Testis (tissue), 2 donors: ENCODE measurements at regions not wholly inside any gene's neighbourhood (a gene's known extent, or its start where the extent isn't known, plus 50 kb on each side); places are given as distances from the start of the nearest gene placed in this dataset.
A peak's percentile ranks its signal among the peaks of the same experiment; 100 is the strongest.

Experiments used
- DNase-seq: peaks from one replicate; pipeline ENCODE4 v3.0.0-alpha.2; 2019
- H3K27ac ChIP-seq, 2 donors: fragments of 200-600 bp; sonication (generic); one replicate each; pipeline ENCODE4 v1.5.1; 2019
- H3K27me3 ChIP-seq: fragments of 200-600 bp; sonication (generic); one replicate; pipeline ENCODE4 v1.5.1; 2019
- H3K36me3 ChIP-seq: fragments of 200-600 bp; sonication (generic); one replicate; pipeline ENCODE4 v1.5.1; 2017; ENCODE audit warnings: low read depth; ENCODE audit errors: missing control alignments
- H3K4me1 ChIP-seq: fragments of 200-600 bp; sonication (generic); one replicate; pipeline ENCODE4 v1.5.1; 2019
- H3K4me3 ChIP-seq, 2 donors: fragments of 200-600 bp; sonication (generic); one replicate each; pipeline ENCODE4 v1.5.1; 2017 to 2019
- H3K9me3 ChIP-seq: fragments of 200-600 bp; sonication (generic); one replicate; pipeline ENCODE4 v1.5.1; 2017
- CTCF ChIP-seq, 3 experiments: fragments of 450-650 bp in 2 of 3; fragments of 200-600 bp in 1 of 3; sonication (generic) in 1 of 3; IDR thresholded peaks; one replicate each; pipeline ENCODE4 v1.5.1; 2016 to 2019; ENCODE audit warnings: antibody characterized with exemption in 3 of 3, mild to moderate bottlenecking in 2 of 3, moderate library complexity in 1 of 3
- POLR2A ChIP-seq: fragments of 450-650 bp; IDR thresholded peaks from one replicate; pipeline ENCODE4 v1.6.1; 2017; ENCODE audit warnings: antibody characterized with exemption, mild to moderate bottlenecking, moderate library complexity
- WGBS, 2 donors: methylation state at CpG; one replicate each; pipeline ENCODE4 v1.1.5; 2018; 5-methylcytosine and 5-hydroxymethylcytosine counted together
- intact Hi-C: fragments of 100-400 bp; cut with DNase I; formaldehyde crosslinking; loops from one replicate; pipeline ENCODE4 v1.15.1; 2023; ENCODE audit warnings: low total_unique reads

DNA sequence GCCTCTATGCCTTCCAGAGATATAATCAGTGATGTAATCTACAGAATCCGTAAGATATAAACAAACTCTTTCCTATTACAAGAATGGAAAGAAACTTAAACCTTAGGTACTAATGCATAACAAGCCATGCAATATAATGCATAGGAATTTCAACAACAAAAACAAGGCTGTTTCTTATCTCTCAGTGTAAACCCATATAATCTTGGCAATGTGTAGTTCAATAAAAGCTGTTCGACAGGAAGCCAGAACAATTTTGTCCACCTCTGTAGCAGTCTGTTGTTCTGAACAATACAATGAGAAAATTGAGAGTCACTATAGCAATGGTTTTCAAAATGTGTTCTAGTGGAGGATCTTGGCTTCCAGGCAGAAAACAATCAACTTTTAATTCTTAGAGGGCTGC lies 111.5 kb upstream of the FREM2 start:
- intact Hi-C loops: no loop called here
- H3K36me3 ChIP-seq: no peaks in the 10 kb centered on the region
- no peak overlapping the region for H3K4me3 ChIP-seq
- DNase-seq: no peak
- H3K27ac ChIP-seq: no peak overlapping the region
- TF ChIP-seq CTCF (IDR thresholded peaks at IDR 0.05) (no peak), POLR2A (no peak)
- no peaks in the 10 kb centered on the region for H3K27me3 ChIP-seq
- 63 to 64% methylated on average over 2 of the region's 2 CpGs for WGBS, 2 donors
- H3K4me1 ChIP-seq: no peaks in the 10 kb centered on the region
- no peaks in the 10 kb centered on the region for H3K9me3 ChIP-seq

DNA sequence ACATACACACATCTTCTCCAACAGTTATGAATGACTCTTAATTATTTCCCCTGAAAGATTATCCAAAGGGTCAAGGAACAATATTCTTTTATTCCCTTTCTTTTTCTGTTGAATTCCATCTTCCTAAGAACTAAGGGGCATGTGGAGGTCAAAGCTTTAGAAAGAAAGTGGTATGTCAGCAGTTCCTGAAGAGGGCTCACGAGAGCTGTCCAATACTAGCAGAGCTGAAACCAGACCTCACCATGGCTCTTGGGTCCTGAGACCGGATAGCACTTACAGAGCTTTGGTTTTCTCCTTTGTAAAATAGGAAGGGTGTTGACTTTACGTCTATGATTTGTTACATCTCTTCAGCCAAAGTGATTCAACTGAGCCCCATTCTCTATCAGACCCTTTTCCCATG lies 109.8 kb upstream of the FREM2 start:
- 69 to 70% methylated on average over 3 of the region's 3 CpGs for whole genome bisulfite sequencing, 2 donors
- no peak overlapping the region for H3K27ac ChIP-seq
- H3K27me3 ChIP-seq: no peaks in the 10 kb centered on the region
- intact Hi-C loops: no loop called here
- H3K36me3 ChIP-seq: no peaks in the 10 kb centered on the region
- TF ChIP-seq POLR2A (no peak), CTCF (IDR thresholded peaks at IDR 0.05) (no peak)
- H3K4me1 ChIP-seq: no peaks in the 10 kb centered on the region
- no peaks in the 10 kb centered on the region for H3K9me3 ChIP-seq
- no peak overlapping the region for H3K4me3 ChIP-seq
- DNase-seq: no peak

- H3K9me3 ChIP-seq: no peaks in the 10 kb centered on the region
- intact Hi-C loops: no loop called here
- WGBS, 2 donors: 37 to 40% methylated on average over 2 of the region's 2 CpGs
- TF ChIP-seq POLR2A (no peak), CTCF (IDR thresholded peaks at IDR 0.05) (peak in 1 of 3 experiments; percentile 31)
- H3K27me3 ChIP-seq: no peaks in the 10 kb centered on the region
- DNase-seq: peak; percentile 24
- no peaks in the 10 kb centered on the region for H3K4me1 ChIP-seq
- H3K27ac ChIP-seq: no peak overlapping the region
- H3K4me3 ChIP-seq: no peak overlapping the region
- H3K36me3 ChIP-seq: no peaks in the 10 kb centered on the region
These were observed 104.7 kb upstream of the FREM2 start for GRCh38 chr13:38582133-38582532.

DNA sequence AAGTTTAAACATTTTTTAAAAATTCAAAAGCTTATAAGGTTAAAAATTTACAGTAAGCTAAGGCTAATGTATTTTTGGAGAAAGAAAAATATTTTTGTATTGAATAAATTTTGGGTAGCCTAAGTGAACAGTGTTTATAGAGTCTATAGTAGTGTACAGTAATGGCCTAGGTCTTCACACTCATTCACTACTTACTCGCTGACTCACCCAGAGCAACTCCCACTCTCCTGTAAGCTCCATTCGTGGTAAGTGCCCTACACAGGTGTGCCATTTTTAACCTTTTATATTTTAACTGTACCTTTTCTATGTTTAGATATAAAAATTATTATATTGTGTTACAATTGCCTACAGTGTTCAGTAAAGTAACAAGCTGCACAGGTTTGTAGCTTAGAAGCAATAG lies 96.6 kb upstream of the FREM2 start:
- no peaks in the 10 kb centered on the region for H3K27me3 ChIP-seq
- no peak for TF ChIP-seq POLR2A
- no peak overlapping the region for H3K27ac ChIP-seq
- DNase-seq: no peak
- no peaks in the 10 kb centered on the region for H3K9me3 ChIP-seq
- 83 to 93% methylated on average over 2 of the region's 2 CpGs for WGBS, 2 donors
- H3K4me3 ChIP-seq: no peak overlapping the region
- H3K4me1 ChIP-seq: no peaks in the 10 kb centered on the region
- no peaks in the 10 kb centered on the region for H3K36me3 ChIP-seq
- intact Hi-C loops: no loop called here

DNA sequence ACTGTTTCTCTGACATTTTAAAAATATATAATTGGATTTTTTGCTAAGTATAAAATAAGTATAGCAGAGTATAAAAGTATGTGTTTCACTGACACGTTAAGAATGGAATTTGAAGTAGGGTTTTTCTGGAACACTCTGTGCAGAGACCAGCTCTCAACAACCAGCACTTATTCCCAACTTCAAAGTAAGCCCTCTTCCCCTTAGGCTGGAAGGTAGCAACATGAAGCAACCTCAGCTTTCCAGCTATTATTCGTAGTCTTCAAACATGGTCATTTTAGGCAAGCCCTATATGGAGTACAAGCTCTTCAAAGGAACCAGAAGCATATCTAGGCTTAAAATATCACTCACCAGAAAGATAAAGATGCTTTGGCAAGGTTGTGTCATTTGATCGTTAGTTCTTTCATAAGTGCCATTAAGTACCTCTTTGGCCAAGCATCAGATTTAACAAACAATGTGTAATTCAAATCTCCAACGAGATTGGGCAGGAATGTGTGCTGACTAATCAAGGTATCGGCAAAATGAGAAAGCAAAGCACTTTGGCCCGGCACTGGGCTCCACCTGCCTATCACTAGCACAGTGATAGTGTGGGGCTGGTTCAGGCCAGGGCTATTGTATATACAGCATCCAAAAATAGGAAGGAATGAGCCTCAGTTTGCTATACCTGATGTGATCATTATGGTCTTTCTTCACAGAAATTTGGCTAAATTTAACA lies 95.9 kb upstream of the FREM2 start:
- 78 to 82% methylated on average over 6 of the region's 6 CpGs for WGBS, 2 donors
- no peak overlapping the region for H3K27ac ChIP-seq
- no peak for DNase-seq
- no peaks in the 10 kb centered on the region for H3K27me3 ChIP-seq
- intact Hi-C loops: no loop called here
- H3K4me3 ChIP-seq: no peak overlapping the region
- no peaks in the 10 kb centered on the region for H3K9me3 ChIP-seq
- no peaks in the 10 kb centered on the region for H3K36me3 ChIP-seq
- TF ChIP-seq CTCF (IDR thresholded peaks at IDR 0.05): no peak
- no peak for TF ChIP-seq POLR2A
- H3K4me1 ChIP-seq: no peaks in the 10 kb centered on the region
